ENCODE measurements at regions not wholly inside any gene's neighbourhood (a gene's known extent, or its start where the extent isn't known, plus 50 kb on each side); places are given as distances from the start of the nearest gene placed in this dataset.
"Not testable (repeated sequence)": the region's sequence is repeated elsewhere in the genome, so short reads cannot be mapped to it uniquely, and the experiment has no call there.

DNA sequence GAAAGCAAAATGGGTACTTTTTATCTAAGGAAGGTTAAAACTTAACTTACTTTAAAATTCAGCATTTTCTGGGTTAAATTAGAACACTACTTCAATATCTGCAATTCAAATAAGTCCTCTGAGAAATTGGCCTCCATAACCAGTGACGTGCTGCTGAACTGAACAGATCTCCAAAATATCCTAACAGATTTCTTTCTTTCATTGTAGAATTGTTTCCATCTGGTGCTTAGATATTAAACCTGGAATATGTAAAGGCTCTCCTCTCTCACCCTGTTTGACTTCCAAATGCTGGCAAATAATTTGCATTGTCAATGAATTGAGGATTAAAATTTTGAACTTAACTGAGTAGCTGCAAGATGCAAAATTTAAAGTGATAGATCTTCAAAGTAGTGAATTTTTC is 316.9 kb upstream of the CXADR start:
- Mint-ChIP-seq H3K4me3 (no peak overlapping the region), H3K36me3 (peaks cover 3% of the 10 kb centered on the region), H3K27me3 (peaks cover 3% of the 10 kb centered on the region), H3K27ac (no peak overlapping the region), H3K9me3 (peaks cover 6% of the 10 kb centered on the region), H3K4me1 (ENCODE audit: unreplicated experiment) (peaks cover 30% of the 10 kb centered on the region)
- DNase-seq (ENCODE audit: extremely low spot score, unreplicated experiment): no peak
- TF ChIP-seq CTCF (conservative IDR thresholded peaks at IDR 0.05): no peak

- no peak for TF ChIP-seq CTCF (conservative IDR thresholded peaks at IDR 0.05)
- H3K9me3 Mint-ChIP-seq: peaks cover 6% of the 10 kb centered on the region
- peaks cover 3% of the 10 kb centered on the region for H3K27me3 Mint-ChIP-seq
- no peak for DNase-seq (ENCODE audit: extremely low spot score, unreplicated experiment)
- H3K4me3 Mint-ChIP-seq: no peak overlapping the region
- H3K36me3 Mint-ChIP-seq: peaks cover 3% of the 10 kb centered on the region
- H3K4me1 Mint-ChIP-seq (ENCODE audit: unreplicated experiment): peaks cover 30% of the 10 kb centered on the region
- no peak overlapping the region for H3K27ac Mint-ChIP-seq
These were observed 316.2 kb upstream of the CXADR start for GRCh38 chr21:17196623-17197022.

- DNase-seq (ENCODE audit: extremely low spot score, unreplicated experiment): no peak
- H3K27me3 Mint-ChIP-seq: peaks cover 3% of the 10 kb centered on the region
- H3K36me3 Mint-ChIP-seq: peaks cover 2% of the 10 kb centered on the region
- H3K27ac Mint-ChIP-seq: no peak overlapping the region
- no peak overlapping the region for H3K4me3 Mint-ChIP-seq
- TF ChIP-seq CTCF (conservative IDR thresholded peaks at IDR 0.05): no peak
- H3K9me3 Mint-ChIP-seq: peaks cover 4% of the 10 kb centered on the region
- peaks cover 30% of the 10 kb centered on the region for H3K4me1 Mint-ChIP-seq (ENCODE audit: unreplicated experiment)
These were observed 314.8 kb upstream of the CXADR start for GRCh38 chr21:17197996-17198395.

GRCh38 chr21:17200250-17200649 is 312.6 kb upstream of the CXADR start:
- H3K4me1 Mint-ChIP-seq (ENCODE audit: unreplicated experiment): peaks cover 25% of the 10 kb centered on the region
- no peak for TF ChIP-seq CTCF (conservative IDR thresholded peaks at IDR 0.05)
- H3K36me3 Mint-ChIP-seq: no peaks in the 10 kb centered on the region
- no peaks in the 10 kb centered on the region for H3K27me3 Mint-ChIP-seq
- no peak overlapping the region for H3K4me3 Mint-ChIP-seq
- no peaks in the 10 kb centered on the region for H3K9me3 Mint-ChIP-seq
- no peak overlapping the region for H3K27ac Mint-ChIP-seq
- DNase-seq (ENCODE audit: extremely low spot score, unreplicated experiment): no peak

DNA sequence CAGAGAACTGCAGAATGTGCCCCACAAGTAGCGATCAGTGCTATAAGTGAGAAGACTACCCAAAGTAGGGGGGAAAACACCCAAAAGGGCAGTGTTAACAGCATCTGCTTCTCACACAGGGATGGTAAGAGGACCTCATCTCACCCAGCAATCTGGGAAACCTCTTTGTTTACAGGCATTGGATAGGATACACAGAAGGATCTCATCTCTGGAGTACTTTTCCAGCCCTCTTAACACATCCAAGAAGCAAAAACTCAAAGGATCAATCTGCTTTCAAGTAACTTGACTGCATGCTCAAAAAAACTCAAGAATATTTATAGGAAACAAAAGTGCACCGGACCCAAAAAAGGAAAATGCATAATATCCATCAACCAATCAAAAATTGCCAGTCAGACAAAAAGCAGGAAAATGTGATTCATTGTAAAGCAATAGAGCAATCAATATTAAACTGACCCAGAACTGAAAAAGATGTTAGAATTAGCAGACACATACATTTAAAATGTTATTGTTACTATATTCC is 311.0 kb upstream of the CXADR start:
- no peak for DNase-seq (ENCODE audit: extremely low spot score, unreplicated experiment)
- no peaks in the 10 kb centered on the region for H3K27me3 Mint-ChIP-seq
- peaks cover 13% of the 10 kb centered on the region for H3K4me1 Mint-ChIP-seq (ENCODE audit: unreplicated experiment)
- no peak overlapping the region for H3K27ac Mint-ChIP-seq
- no peak for TF ChIP-seq CTCF (conservative IDR thresholded peaks at IDR 0.05)
- H3K36me3 Mint-ChIP-seq: no peaks in the 10 kb centered on the region
- H3K4me3 Mint-ChIP-seq: no peak overlapping the region
- H3K9me3 Mint-ChIP-seq: no peaks in the 10 kb centered on the region

DNA sequence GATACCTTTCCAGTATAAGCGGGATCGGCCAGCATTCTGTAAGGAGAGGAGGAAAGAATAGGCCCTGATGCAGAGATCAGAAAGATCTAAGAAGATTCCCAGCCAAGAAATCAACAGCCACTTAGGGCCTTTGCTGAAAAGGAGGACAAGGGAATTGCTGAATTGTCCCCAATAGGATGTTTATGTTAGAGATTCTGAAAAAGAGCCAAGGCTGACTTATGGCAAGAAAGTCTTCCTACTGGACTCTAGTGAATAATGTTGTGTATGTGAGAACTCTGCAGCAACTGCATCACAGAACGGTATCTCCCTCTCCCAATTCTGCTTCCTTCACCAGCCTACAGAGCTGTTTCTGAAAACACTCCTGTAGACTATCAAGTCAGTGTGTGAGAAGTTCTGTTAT is 298.0 kb upstream of the CXADR start:
- Mint-ChIP-seq H3K27ac (no peak overlapping the region), H3K27me3 (no peaks in the 10 kb centered on the region), H3K9me3 (no peaks in the 10 kb centered on the region), H3K4me1 (ENCODE audit: unreplicated experiment) (peaks cover 4% of the 10 kb centered on the region), H3K36me3 (no peaks in the 10 kb centered on the region), H3K4me3 (no peak overlapping the region)
- TF ChIP-seq CTCF (conservative IDR thresholded peaks at IDR 0.05): no peak
- DNase-seq (ENCODE audit: extremely low spot score, unreplicated experiment): no peak

DNA sequence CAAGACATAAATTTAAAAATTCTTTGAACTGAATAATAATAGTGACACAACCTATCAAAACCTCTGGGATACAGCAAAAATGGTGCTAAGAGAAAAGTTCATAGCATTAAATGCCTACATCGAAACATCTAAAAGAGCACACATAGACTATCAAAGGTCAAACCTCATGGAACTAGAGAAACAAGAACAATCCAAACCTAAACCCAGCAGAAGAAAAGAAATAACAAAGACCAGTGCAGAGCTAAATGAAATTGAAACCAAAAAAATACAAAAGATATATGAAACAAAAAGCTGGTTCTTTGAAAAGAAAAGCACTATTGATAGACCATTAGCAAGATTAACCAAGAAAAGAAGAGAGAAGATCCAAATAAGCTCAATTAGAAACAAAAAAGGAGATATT is 293.8 kb upstream of the CXADR start:
- H3K4me1 Mint-ChIP-seq (ENCODE audit: unreplicated experiment); H3K4me3 Mint-ChIP-seq; H3K36me3 Mint-ChIP-seq; H3K27ac Mint-ChIP-seq; H3K27me3 Mint-ChIP-seq; DNase-seq (ENCODE audit: extremely low spot score, unreplicated experiment); H3K9me3 Mint-ChIP-seq: not testable (repeated sequence)

All from type B pancreatic cell (in vitro differentiated cells).